ENCODE measurements at regions not wholly inside any gene's neighbourhood (a gene's known extent, or its start where the extent isn't known, plus 50 kb on each side); places are given as distances from the start of the nearest gene placed in this dataset.

DNA sequence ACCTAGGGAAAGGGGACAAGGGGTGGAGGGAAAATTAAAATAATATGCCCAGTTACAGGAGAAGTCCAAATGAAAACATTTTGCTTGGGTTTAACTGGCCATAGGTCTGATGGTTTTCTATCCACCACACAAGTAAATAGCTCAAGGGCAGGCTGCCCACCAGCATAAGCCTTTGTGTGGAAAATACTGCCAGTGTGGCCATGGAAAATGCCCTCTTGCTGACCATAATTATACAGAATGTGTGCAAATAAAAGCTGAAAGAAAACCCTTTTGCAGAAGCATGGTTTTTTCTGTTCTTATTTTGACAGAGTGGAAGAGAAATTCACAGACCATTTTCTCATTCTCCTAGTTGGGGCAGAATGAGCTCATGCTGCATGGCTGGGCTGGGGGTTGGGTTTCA is 111.3 kb upstream of the SIX2 start:
- TF ChIP-seq TAF1 (IDR thresholded peaks at IDR 0.05; ENCODE audit: low read depth, low read length), result no peak
- no peak for TF ChIP-seq POLR2AphosphoS5 (IDR thresholded peaks at IDR 0.05; ENCODE audit: low read depth, low read length)
- TF ChIP-seq POLR2A (IDR thresholded peaks at IDR 0.05; ENCODE audit: low read depth, low read length), result no peak
